ENCODE measurements at regions not wholly inside any gene's neighbourhood (a gene's known extent, or its start where the extent isn't known, plus 50 kb on each side); places are given as distances from the start of the nearest gene placed in this dataset.
"Not testable (repeated sequence)": the region's sequence is repeated elsewhere in the genome, so short reads cannot be mapped to it uniquely, and the experiment has no call there.

- DNase-seq = no peak
Observed at GRCh38 chr6:154602296-154602695, 91.8 kb upstream of the CNKSR3 start.

- DNase-seq = no peak
Observed at GRCh38 chr6:154602708-154603107, 92.2 kb upstream of the CNKSR3 start.

GRCh38 chr6:154604119-154604518 is 93.6 kb upstream of the CNKSR3 start:
- no peak for DNase-seq

GRCh38 chr6:154605178-154605881 is 94.8 kb upstream of the CNKSR3 start:
- no peak for DNase-seq

- DNase-seq = no peak
Observed at GRCh38 chr6:154605882-154606370, 95.4 kb upstream of the CNKSR3 start.

GRCh38 chr6:154606457-154606856 is 96.0 kb upstream of the CNKSR3 start:
- DNase-seq = peak; percentile 24

GRCh38 chr6:154606860-154607259 is 96.4 kb upstream of the CNKSR3 start:
- DNase-seq = no peak

- no peak for DNase-seq
Observed at GRCh38 chr6:154611241-154611640, 100.8 kb upstream of the CNKSR3 start.

GRCh38 chr6:154611847-154612246 is 101.4 kb upstream of the CNKSR3 start:
- no peak for DNase-seq

GRCh38 chr6:154613137-154613676 is 102.7 kb upstream of the CNKSR3 start:
- DNase-seq = no peak

- DNase-seq = no peak
Observed at GRCh38 chr6:154614101-154614500, 103.6 kb upstream of the CNKSR3 start.

- DNase-seq = no peak
Observed at GRCh38 chr6:154614641-154615040, 104.2 kb upstream of the CNKSR3 start.

GRCh38 chr6:154615483-154616025 is 105.1 kb upstream of the CNKSR3 start:
- no peak for DNase-seq

- no peak for DNase-seq
Observed at GRCh38 chr6:154617175-154617574, 106.7 kb upstream of the CNKSR3 start.

GRCh38 chr6:154619146-154619545 is 108.7 kb upstream of the CNKSR3 start:
- DNase-seq = no peak

- DNase-seq = no peak
Observed at GRCh38 chr6:154621686-154622085, 111.2 kb upstream of the CNKSR3 start.

GRCh38 chr6:154622618-154623336 is 110.4 kb upstream of the SCAF8 start:
- DNase-seq = no peak

GRCh38 chr6:154623391-154623790 is 109.8 kb upstream of the SCAF8 start:
- DNase-seq = no peak

- no peak for DNase-seq
Observed at GRCh38 chr6:154624038-154624599, 109.1 kb upstream of the SCAF8 start.

GRCh38 chr6:154624727-154625126 is 108.5 kb upstream of the SCAF8 start:
- DNase-seq = not testable (repeated sequence)

GRCh38 chr6:154625721-154626120 is 107.5 kb upstream of the SCAF8 start:
- DNase-seq = no peak

GRCh38 chr6:154629127-154629526 is 104.1 kb upstream of the SCAF8 start:
- DNase-seq = no peak

- DNase-seq = no peak
Observed at GRCh38 chr6:154632119-154632518, 101.1 kb upstream of the SCAF8 start.

All from CD4-positive, alpha-beta T cell treated with Interleukin-6 for 4 hours (primary cell).